ENCODE measurements at regions not wholly inside any gene's neighbourhood (a gene's known extent, or its start where the extent isn't known, plus 50 kb on each side); places are given as distances from the start of the nearest gene placed in this dataset.

DNA sequence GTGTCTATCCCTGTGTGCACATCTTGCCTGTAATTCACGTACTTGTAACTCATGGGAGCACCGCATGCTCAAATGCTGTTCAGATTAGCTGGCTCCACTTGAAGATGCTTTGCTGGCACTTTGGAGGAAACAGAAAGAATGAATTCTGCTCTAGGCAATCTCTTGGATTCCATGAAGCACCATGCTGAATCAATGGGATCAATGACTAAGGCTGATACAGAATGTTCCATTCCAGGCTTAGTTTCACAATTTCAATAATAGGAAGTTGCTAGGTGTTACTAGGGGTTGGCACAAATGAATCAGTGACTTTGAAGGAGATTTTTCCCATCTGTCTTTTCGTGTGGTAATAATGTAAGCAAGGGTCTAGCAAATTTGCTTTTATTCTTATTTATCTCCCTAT is 328.8 kb downstream of the OSR1 start:
- no peak for DNase-seq

DNA sequence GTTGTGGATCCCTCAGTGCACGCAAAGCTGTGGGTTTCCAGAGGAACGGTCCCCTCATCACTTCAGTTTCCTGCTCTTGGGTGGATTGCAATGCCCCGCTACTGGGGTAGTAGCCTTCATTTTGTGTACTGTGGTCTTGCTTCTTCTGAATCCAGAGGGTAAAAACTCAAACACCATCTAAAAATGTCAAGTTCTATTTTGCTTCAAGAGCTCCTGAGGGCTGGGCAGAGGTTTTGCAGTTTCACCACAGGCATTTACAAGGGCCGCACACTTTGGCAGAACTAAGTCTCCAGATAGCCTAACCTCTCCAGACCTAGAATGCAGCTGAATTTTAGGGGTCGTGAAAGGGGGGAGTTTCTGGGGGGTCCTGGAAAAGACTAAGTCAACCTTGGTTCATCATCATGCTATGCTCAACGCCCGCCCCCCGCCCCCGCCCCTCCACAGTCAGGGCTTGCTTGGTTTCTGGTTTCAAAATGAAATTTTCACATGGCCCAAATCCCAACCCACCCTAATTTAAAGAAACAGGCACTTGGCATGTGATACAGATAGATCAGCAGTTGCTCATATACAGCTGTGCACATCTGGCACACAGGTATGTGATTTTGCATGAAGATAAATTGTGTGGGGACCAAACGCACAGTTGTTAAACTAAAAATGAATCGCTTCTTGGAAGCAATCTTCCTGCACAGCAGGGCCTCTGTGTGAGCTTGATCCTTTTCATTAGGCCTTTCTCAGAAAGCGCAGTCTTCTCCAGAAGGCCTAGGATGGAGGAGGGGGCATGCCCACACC is 329.6 kb downstream of the OSR1 start:
- no peak for DNase-seq

GRCh38 chr2:19027626-19028025 is 330.8 kb downstream of the OSR1 start:
- DNase-seq = no peak

GRCh38 chr2:19026261-19026660 is 332.2 kb downstream of the OSR1 start:
- no peak for DNase-seq

DNA sequence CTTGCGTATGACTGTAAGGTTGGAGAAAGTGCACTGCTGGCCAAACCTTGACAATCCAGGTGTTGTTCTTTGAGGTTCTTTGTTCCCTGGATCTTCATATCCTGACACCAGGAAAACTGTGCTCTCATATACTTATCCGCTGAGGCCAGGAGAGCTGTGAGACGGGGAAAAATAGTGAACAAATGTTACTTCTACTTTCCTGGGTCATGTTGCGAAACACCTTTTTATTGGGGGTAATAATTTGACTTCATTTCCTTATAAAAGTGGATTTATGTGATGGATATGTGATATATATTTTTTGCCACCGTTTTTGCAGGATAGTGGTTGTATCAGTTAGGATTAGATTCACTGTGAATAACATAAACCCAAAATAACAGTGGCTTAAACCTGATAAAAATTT is 336.1 kb downstream of the OSR1 start:
- no peak for DNase-seq

DNA sequence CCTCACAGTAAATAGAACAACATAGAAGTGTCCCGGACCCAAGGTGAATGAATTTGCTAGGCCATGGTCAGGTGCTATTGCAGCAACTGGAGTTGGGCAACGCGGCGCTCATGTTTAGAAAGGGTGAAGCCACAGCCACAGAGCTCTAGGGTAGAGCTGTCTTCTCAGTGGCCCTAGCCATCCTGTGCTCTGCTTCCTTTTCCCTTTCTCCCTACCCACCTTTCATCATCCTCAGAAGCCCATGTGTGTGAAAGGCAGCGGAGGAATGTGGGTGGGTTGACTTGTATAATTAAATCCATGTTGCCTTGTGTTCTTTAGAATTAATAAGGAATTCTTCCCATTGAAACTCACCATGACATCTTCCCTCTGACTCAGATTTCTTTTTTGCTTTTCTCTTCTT is 336.7 kb downstream of the OSR1 start:
- DNase-seq = no peak

GRCh38 chr2:19021100-19021476 is 337.3 kb downstream of the OSR1 start:
- DNase-seq = no peak

DNA sequence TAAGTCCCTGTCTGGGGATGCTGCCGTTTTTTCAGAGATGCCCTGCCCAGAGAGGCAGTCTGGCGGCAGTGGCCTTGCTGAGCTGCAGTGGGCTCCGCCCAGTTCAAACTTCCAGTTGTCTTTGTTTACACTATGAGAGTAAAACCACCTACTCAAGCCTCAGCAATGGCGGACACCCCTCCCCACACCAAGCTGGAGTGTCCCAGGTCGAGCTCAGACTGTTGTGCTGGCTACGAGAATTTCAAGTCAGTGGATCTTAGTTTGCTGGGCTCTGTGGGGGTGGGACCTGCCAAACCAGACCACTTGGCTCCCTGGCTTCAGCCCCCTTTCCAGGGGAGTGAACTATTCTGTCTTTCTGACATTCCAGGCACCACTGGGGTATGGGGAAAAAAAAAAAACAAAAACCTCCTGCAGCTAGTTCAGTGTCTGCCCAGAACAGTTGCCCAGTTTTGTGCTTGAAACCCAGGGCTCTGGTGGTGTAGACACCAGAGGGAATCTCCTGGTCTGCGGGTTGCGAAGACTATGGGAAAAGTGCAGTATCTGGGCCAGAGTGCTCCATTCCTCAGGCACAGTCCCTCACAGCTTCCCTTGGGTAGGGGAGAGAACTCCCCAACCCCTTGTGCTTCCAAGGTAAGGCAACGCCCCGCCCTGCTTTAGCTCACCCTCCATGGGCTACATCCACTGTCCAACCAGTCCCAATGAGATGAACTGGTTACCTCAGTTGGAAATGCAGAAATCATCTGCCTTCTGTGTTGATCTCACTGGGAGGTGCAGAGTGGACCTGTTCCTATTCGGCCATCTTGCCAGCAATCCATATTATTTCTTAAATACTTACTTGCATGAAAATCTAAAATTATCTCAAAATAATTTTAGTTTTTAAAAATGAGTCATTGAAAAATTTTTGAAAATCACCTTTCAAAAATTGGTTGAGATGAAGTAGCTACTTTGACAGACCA is 338.0 kb downstream of the OSR1 start:
- no peak for DNase-seq

DNA sequence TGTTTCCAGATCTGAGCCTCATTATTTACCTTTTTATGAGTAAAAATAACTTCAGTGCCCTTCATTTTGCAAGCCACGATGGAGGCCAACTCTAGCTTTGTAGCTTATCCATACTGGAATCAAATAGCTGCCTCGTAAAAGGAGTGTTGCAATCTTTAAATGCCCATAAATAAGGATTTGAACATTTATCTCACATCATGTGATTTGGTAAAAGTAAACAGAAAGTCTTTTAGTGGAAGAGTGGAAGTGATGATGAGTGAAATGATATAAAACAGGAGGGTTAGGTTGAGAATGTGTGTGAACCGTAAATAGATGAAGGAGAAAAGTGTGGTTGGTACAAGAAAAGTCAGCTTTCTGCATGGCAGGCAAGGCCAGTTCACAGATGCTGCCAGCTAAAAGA is 348.9 kb downstream of the OSR1 start:
- no peak for DNase-seq

- no peak for DNase-seq
These were observed 354.9 kb downstream of the OSR1 start for GRCh38 chr2:19003554-19003953.

DNA sequence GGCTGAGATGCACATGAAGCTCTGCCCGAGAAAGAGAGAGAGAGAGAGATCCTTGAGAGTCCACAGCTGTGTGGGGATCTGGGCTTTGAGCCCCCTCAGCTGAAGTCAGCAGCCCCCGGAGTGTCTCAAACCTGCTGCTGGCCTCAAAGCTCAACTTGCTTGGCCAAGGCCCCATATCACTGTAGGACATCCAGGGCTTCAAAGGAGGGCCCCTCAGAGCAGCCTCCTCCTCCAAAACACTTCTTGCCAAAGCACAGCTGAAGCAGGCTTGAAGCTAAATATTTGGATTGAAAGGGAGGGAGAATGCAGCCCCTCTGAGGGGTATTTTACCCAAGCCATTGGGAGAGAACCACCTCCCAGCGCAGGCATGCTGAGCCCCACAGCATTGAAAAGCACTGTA is 357.6 kb downstream of the OSR1 start:
- DNase-seq = no peak

DNA sequence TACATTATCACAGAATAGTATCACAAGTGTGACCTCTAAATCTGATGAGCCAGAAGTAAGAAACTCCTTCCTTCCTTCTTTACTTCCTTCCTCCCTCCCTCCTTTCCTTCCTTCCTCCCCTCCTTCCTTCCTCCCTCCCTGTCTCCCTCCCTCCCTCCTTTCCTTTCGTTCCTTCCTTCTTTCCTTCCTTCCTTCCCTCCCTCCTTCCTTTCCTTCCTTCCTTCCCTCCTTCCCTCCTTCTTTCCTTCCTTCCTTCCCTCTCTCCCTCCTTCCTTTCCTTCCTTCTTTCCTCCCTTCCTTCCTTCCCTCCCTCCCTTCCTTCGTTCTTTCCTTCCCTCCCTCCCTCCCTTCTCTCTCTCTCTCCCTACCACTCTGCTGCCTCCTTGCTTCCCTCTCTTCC is 359.2 kb downstream of the OSR1 start:
- no peak for DNase-seq

GRCh38 chr2:18998491-18998890 is 359.9 kb downstream of the OSR1 start:
- DNase-seq = no peak

DNA sequence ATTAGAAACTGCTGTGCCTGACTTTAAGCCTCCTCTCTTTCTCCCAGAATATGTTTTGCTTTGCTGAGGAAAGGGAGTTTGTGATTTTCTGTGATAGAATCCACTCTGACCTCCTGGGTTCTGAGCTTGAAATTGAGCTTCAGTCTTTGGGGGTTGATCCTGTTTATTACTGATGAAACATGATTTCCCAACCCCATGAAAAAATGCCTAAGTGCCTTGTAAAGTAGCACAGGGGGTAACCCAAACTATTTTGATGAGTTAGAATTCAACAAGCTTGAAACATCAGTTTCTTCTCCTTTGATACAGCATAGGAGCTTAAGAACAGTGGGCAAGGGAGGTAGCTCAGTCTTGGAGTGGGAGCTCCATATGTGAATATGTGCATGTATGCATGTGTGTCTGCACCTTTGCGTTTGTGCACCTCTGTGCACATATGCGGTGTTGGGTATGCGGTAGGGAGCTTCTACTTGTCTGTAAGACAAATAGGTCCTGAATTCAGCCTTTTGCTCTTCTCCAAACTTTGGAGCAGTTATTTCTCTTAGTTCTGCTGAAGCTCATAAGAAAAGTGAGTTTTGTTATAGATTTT is 364.6 kb downstream of the OSR1 start:
- no peak for DNase-seq

GRCh38 chr2:18991177-18992168 is 366.9 kb downstream of the OSR1 start:
- DNase-seq = no peak

DNA sequence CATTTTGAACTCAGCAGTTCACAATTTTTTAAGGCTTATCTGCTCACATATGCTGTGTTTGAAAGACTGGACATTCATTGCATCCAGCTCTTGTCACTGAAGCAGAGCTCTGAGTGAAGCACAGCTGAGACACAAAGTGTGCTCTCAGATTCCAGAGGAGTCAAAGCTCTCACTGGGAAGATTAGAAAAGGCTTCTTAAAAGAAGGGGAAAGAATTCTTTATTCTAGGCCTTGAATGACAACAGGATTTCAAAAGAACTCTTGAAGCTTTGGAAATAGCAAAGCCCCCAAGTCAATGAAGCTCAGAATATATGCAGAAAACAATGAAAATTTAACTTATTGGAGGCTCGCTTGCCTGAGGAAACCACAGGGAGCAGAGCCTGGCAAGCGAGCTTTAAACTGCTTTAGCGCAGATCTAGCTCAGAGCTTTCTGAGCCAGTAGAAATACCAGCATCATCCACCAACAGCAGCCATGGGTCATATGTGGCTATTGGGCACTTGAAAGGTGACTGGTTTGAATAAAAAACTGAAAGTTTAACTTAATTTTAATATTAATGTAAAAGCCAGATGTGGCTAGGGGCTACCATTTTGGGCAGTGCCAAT is 369.7 kb downstream of the OSR1 start:
- no peak for DNase-seq

- DNase-seq = no peak
These were observed 370.8 kb downstream of the OSR1 start for GRCh38 chr2:18987592-18988073.

- no peak for DNase-seq
These were observed 371.4 kb downstream of the OSR1 start for GRCh38 chr2:18987016-18987415.

GRCh38 chr2:18986046-18986445 is 372.4 kb downstream of the OSR1 start:
- no peak for DNase-seq

- DNase-seq = no peak
These were observed 377.5 kb downstream of the OSR1 start for GRCh38 chr2:18980786-18981430.

DNA sequence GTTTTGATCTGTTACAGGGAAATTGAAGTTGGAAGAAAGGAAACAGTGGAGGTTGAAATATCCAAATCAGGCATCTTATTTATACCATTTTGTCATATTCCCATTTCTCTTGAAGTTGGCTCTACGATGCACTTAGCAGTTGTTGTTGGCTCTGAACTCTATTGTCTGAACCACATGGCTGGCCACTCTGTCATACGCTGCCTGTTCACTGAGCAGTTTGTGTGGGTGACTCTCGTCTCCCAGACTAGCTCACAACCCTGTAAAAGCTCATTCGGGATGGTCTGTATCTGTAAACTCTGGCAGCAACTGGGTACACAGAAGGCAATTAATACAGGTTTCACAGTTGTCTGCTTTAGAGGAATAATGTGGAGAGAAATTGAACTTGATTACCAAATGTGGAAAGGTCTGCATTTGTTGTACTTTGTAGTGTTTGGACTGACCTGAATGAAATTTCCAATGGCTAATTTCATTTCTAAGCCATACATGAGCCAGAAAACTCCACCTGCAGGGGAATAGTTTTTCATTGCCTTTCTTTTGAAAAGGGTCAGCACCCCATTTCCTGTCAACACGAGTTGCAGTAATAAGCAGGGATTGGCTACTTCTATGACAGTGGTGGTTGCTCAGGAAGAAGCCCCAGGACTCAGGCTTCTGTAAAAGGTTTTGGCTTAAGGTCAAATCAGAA is 378.2 kb downstream of the OSR1 start:
- no peak for DNase-seq

All from NCI-H187 (cell line).